AG04450 (cell line): ENCODE measurements at regions not wholly inside any gene's neighbourhood (a gene's known extent, or its start where the extent isn't known, plus 50 kb on each side); places are given as distances from the start of the nearest gene placed in this dataset.

Experiments used
- CTCF ChIA-PET: fragments of 300-600, 350-600 bp; formaldehyde crosslinking; extraction: SDS; loops from one replicate; lab custom pipeline; 2022; ENCODE audit warnings: antibody characterized with exemption, inconsistent platforms; lab: Charles Lee
- POLR2A ChIA-PET: fragments of 350-600 bp; formaldehyde crosslinking; extraction: SDS; loops from one replicate; lab custom pipeline; 2021; ENCODE audit warnings: antibody characterized with exemption, inconsistent platforms; lab: Yijun Ruan, JAX
- DNase-seq: peaks from one replicate; pipeline ENCODE4 v3.0.0-alpha.2; 2011; ENCODE audit warnings: low read depth, low spot score
- H3K27ac ChIP-seq: one replicate; pipeline ENCODE4 v1.5.1; 2012; ENCODE audit warnings: low read depth, low read length, control low read depth
- H3K27me3 ChIP-seq: one replicate; pipeline ENCODE4 v1.6.0; 2012; ENCODE audit warnings: low read length; ENCODE audit not compliant: control insufficient read depth, insufficient read depth
- H3K4me3 ChIP-seq: 2 replicates; pipeline ENCODE4 v1.5.1; 2011; ENCODE audit warnings: mild to moderate bottlenecking, low read depth, low read length, control low read depth
- H3K9me3 ChIP-seq: 2 replicates; pipeline ENCODE4 v1.5.1; 2012; ENCODE audit warnings: low read length; ENCODE audit not compliant: control insufficient read depth, insufficient read depth
- TF ChIP-seq, protein P1 (sequence below): IDR thresholded peaks from 2 replicates; pipeline ENCODE4 v1.5.1; 2011; ENCODE audit warnings: low read depth, low read length, control low read depth, inconsistent platforms

- H3K27me3 ChIP-seq = no peaks in the 10 kb centered on the region
- H3K4me3 ChIP-seq = no peak overlapping the region
- no peak for DNase-seq
- POLR2A ChIA-PET = no interaction called here
- CTCF ChIA-PET = no interaction called here
- H3K9me3 ChIP-seq = no peaks in the 10 kb centered on the region; the same call in 1 of the 2 replicates
- TF ChIP-seq, protein P1, sequence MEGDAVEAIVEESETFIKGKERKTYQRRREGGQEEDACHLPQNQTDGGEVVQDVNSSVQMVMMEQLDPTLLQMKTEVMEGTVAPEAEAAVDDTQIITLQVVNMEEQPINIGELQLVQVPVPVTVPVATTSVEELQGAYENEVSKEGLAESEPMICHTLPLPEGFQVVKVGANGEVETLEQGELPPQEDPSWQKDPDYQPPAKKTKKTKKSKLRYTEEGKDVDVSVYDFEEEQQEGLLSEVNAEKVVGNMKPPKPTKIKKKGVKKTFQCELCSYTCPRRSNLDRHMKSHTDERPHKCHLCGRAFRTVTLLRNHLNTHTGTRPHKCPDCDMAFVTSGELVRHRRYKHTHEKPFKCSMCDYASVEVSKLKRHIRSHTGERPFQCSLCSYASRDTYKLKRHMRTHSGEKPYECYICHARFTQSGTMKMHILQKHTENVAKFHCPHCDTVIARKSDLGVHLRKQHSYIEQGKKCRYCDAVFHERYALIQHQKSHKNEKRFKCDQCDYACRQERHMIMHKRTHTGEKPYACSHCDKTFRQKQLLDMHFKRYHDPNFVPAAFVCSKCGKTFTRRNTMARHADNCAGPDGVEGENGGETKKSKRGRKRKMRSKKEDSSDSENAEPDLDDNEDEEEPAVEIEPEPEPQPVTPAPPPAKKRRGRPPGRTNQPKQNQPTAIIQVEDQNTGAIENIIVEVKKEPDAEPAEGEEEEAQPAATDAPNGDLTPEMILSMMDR = no peak
- no peak overlapping the region for H3K27ac ChIP-seq
Measured at GRCh38 chr21:38177919-38178652, 78.7 kb upstream of the KCNJ15 start.

GRCh38 chr21:38178653-38179470 lies 77.9 kb upstream of the KCNJ15 start:
- ChIA-PET CTCF (interaction anchor here (0.7 to 1.9 kb wide), 5 partner anchors 8 to 177 kb away, joined by 3 to 9 read pairs (median 5); no protein-coding TSS in a partner anchor), POLR2A (no interaction called here)
- TF ChIP-seq, protein P1 = no peak
- H3K4me3 ChIP-seq = no peak overlapping the region
- H3K27me3 ChIP-seq = no peaks in the 10 kb centered on the region
- H3K9me3 ChIP-seq = no peaks in the 10 kb centered on the region; the same call in 1 of the 2 replicates
- DNase-seq = no peak
- H3K27ac ChIP-seq = no peak overlapping the region

- TF ChIP-seq, protein P1 = no peak
- Histone ChIP-seq H3K4me3 (no peak overlapping the region), H3K27ac (no peak overlapping the region), H3K27me3 (no peaks in the 10 kb centered on the region), H3K9me3 (no peaks in the 10 kb centered on the region; the same call in 1 of the 2 replicates)
- no peak for DNase-seq
- POLR2A ChIA-PET = no interaction called here
- CTCF ChIA-PET = interaction anchor here (0.7 to 1.9 kb wide), 7 partner anchors 9 to 468 kb away, joined by 3 to 9 read pairs (median 5); no protein-coding TSS in a partner anchor
Measured at GRCh38 chr21:38179511-38179910, 77.3 kb upstream of the KCNJ15 start.

- TF ChIP-seq, protein P1 = no peak
- no peak for DNase-seq
- Histone ChIP-seq H3K9me3 (no peaks in the 10 kb centered on the region; the same call in 1 of the 2 replicates), H3K27ac (no peak overlapping the region), H3K27me3 (no peaks in the 10 kb centered on the region), H3K4me3 (no peak overlapping the region)
- CTCF ChIA-PET = interaction anchor here (1.3 to 1.9 kb wide), 3 partner anchors 11 to 38 kb away, joined by 4 to 7 read pairs (median 6); no protein-coding TSS in a partner anchor
- POLR2A ChIA-PET = no interaction called here
Measured at GRCh38 chr21:38181096-38181495, 75.7 kb upstream of the KCNJ15 start.
